T-helper 17 cell (primary cell): ENCODE measurements at regions not wholly inside any gene's neighbourhood (a gene's known extent, or its start where the extent isn't known, plus 50 kb on each side); places are given as distances from the start of the nearest gene placed in this dataset.
"Not testable (repeated sequence)": the region's sequence is repeated elsewhere in the genome, so short reads cannot be mapped to it uniquely, and the experiment has no call there.

Experiments
- ATAC-seq: fragments of 150-1000 bp; cut with Tn5 transposase; 2 replicates; pipeline ENCODE4 v1.10.0; 2021; ENCODE audit warnings: mild to moderate bottlenecking, moderate library complexity
- DNase-seq, 3 donors: peaks; one replicate each; pipeline versions ENCODE4 v3.0.0 to v3.0.0-alpha.2; 2020 to 2021
- H3K9me3 ChIP-seq: one replicate; pipeline ENCODE4 v1.7.0; 2013; ENCODE audit warnings: low read length, mild to moderate bottlenecking; ENCODE audit not compliant: control insufficient read depth, poor library complexity, severe bottlenecking
- H3K27ac Mint-ChIP-seq: one replicate; pipeline ENCODE4 v1.8.0; 2022; ENCODE audit warnings: mild to moderate bottlenecking, moderate library complexity, mixed read lengths
- H3K27me3 Mint-ChIP-seq: one replicate; pipeline ENCODE4 v1.8.0; 2022; ENCODE audit warnings: mixed read lengths
- H3K36me3 Mint-ChIP-seq: one replicate; pipeline ENCODE4 v1.8.0; 2022; ENCODE audit warnings: low read depth, mixed read lengths
- H3K4me1 Mint-ChIP-seq: one replicate; pipeline ENCODE4 v1.8.0; 2022; ENCODE audit warnings: mild to moderate bottlenecking, mixed read lengths
- H3K4me3 Mint-ChIP-seq: one replicate; pipeline ENCODE4 v1.8.0; 2022; ENCODE audit warnings: mild to moderate bottlenecking, moderate library complexity, mixed read lengths

DNA sequence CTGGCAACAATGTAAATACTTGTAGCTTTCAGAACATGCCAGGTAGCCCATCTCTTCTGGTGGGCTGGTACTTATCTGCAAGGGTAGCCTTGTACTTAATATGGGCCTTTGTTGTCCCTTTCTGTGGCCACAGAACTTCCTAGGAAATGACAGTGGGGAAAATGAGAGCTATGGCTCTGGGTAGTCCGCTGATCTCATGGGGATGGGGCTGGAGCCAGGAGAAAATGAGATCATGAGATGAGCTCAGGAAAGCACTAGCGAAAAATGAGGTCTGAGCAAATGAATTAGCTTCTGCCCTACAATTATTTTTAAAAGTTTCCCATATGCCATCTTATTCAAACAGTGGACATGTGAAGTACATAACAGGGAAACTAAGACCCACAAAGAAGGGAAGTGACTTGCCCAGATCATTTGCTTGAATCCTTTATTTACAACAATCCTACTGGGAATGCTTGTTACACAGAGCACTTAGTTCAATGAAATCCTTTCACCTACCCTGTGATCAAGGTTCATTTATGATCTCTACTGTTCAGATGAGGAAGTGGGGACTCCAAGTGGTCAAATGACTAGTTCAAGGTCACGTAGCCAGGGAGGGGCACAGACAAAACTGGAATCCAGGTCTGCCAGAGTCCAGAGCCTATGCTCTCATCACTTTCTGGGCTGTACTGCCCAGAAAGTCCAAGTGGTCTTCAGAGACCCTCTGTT, 87.1 kb downstream of the PTPRS start:
- ATAC-seq = no peak

DNA sequence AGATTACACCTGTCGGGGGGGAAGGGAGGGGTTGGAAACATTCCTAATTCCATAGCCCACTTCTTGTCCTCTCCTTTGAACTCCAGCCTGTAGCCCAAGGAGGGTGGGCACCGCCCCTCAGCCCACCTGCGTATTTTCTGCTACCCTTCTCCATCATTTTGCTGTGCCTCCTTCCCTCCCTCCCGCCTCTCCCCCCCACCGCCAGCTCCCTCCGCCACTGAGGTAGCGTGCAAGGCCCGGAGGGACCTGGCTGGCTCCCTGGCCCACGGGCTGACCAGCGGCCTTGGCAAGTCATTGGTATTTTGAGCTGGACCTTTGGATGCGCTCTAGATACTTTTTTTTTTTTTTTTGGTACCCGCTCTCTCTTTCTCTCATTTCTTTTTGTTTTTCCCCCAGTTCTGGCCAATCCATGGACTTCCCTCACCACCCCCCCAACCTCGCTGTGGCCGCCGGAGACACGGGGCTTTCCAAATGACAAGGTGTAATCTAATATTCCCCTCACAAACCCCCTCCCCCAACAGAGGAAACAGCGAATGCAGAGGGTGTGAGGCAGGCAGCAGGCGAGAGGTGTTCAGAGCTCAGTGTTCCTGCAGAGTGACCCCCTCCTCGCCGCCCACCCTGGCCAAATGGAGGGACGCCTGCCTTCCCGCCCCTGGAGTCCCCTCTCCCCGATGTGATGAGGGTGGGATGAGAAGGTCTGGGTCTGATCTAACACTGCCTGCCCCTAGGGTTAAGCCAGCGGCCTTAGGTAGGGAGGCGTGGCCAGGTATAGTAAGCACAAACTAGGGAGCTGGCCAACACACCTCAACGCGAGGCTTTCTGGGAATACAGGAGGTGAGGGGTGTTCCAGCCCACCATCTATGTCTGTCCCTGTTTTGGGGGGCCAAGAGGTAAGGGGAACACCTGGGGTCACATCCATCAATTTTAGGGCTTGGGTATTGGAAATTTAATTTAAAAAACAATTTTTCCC, 89.2 kb downstream of the PTPRS start:
- Mint-ChIP-seq H3K27ac (no peak overlapping the region), H3K27me3 (peaks cover 37% of the 10 kb centered on the region), H3K4me1 (peaks cover 9% of the 10 kb centered on the region), H3K4me3 (no peak overlapping the region), H3K36me3 (peaks cover 3% of the 10 kb centered on the region)
- DNase-seq (no peak), ATAC-seq (no peak)
- H3K9me3 ChIP-seq = no peaks in the 10 kb centered on the region

More for the DNA sequence above, 87.1 kb downstream of the PTPRS start:
- H3K9me3 ChIP-seq = no peaks in the 10 kb centered on the region
- Mint-ChIP-seq H3K4me1 (peaks cover 2% of the 10 kb centered on the region), H3K27me3 (peaks cover 15% of the 10 kb centered on the region), H3K4me3 (no peak overlapping the region), H3K36me3 (peaks cover 2% of the 10 kb centered on the region), H3K27ac (no peak overlapping the region)
- no peak for DNase-seq

DNA sequence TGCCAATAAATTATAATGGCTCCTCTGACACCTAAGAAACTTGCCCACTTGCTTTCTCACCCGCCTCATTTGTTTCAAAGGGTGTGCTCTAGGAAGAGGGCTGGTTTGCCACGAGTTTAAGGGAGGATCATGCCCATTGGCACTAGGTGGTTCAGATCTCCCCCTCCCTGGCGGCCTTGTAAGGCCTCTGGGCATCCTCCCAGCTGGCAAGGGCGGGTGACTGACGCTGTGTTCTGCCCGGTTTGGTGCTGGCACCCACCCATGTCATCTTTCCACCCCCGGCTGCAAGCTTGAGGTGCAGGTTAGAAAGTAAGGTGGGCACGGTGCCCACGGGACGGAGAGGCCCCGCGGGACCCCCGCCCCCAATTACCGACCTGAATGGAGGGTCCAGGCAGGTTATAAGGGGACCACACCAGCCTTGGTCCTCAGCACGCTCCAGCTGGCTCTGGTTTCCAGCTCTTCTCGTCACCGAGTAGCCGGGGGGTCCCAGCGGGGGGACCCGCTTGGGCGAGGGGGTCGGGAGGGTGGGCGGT, 90.4 kb downstream of the PTPRS start:
- no peak overlapping the region for H3K27ac Mint-ChIP-seq
- no peak overlapping the region for H3K4me3 Mint-ChIP-seq
- DNase-seq = no peak
- H3K9me3 ChIP-seq = no peaks in the 10 kb centered on the region
- H3K36me3 Mint-ChIP-seq = peaks cover 3% of the 10 kb centered on the region
- ATAC-seq = no peak
- peaks cover 40% of the 10 kb centered on the region for H3K27me3 Mint-ChIP-seq
- peaks cover 9% of the 10 kb centered on the region for H3K4me1 Mint-ChIP-seq

DNA sequence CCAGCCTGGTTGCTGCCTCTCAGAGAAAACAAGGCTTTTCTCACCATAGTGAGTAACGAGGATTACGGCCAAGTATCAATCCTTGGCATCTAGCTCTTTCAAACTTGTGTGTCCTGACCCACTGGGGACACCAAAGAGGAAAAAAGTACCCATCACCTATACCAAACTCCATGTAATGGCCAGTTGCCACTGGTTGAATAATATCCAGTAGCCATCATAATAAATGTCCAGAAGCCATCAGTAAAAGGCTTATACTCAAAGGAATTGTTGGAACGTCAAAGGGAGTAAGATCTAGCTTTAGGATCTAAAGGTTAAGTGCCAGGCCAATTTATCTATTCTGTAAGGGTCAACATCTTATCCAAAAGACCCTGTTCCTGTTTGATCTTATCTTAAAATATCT, 91.1 kb downstream of the PTPRS start:
- DNase-seq (no peak), ATAC-seq (no peak)
- Mint-ChIP-seq H3K27ac (no peak overlapping the region), H3K4me3 (no peak overlapping the region), H3K36me3 (peaks cover 3% of the 10 kb centered on the region), H3K27me3 (peaks cover 40% of the 10 kb centered on the region), H3K4me1 (peaks cover 9% of the 10 kb centered on the region)
- no peaks in the 10 kb centered on the region for H3K9me3 ChIP-seq

DNA sequence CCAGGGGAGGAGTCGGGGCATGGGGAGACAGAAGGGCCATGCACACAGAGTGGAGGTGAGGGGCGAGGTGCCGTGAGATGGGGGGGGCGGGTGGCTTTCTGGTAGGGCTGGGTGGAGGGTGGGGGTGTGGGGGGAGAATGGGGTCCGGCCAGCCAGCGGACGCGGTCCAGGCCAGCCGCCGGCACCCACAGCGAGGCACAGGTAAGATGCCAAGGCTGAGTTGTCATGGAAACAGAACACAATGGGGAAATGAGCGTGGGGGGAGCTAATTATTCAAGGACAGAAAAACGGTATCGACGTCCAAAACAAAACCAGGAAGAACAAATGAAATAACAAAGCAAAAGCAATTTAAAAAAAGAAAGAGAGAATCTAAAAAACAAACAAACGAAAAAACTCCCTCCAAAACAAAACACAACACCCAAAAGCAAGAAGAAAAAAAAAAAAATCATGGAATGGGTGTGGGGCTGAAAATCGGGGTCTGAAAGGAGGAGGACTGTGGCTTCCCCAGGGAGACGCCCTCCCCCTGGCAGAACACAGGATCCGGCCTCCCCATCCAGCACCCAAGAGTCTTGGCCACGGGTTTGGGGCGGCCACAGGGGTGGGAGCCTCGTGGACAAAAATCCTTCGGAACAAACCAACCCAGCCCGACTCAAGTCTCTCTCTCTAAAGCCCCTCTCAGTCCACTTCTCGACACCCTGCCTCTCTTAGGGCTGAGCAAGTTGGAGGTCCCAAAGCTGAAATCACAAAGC, 92.5 kb downstream of the PTPRS start:
- H3K9me3 ChIP-seq = no peaks in the 10 kb centered on the region
- Mint-ChIP-seq H3K27ac (no peak overlapping the region), H3K4me3 (no peak overlapping the region), H3K36me3 (peaks cover 5% of the 10 kb centered on the region), H3K27me3 (peaks cover 44% of the 10 kb centered on the region), H3K4me1 (peaks cover 9% of the 10 kb centered on the region)
- DNase-seq = no peak
- ATAC-seq = no peak

DNA sequence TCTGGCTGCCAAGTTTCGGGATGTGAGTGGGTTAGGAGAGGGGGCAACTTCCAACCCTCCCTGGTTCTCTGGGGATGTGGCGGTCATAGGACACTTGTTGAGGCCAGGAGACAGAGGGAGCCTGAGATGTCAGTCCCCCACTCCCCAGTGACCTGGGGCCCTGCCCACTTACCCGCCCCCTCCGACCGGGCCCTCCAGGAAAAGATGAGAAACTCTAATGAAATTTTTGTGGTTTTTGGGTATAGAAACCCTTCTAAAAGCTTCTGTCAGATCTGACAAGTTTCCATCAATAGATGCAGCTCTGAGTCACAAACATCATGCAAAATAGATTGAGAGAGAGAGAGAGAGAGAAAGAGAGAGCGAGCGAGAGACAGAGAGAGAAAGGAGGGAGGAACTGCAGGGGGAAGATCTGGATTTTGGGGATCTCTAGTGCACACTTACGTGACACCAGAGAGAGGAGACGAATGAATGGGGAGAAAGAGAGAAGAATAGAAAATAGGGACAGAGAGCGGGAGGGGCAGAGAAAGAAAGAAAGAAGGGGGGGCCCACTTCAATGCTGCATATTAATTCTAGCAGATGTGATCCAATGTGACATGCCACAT, 94.0 kb downstream of the PTPRS start:
- H3K4me3 Mint-ChIP-seq = no peak overlapping the region
- ATAC-seq = no peak
- H3K27ac Mint-ChIP-seq = no peak overlapping the region

DNA sequence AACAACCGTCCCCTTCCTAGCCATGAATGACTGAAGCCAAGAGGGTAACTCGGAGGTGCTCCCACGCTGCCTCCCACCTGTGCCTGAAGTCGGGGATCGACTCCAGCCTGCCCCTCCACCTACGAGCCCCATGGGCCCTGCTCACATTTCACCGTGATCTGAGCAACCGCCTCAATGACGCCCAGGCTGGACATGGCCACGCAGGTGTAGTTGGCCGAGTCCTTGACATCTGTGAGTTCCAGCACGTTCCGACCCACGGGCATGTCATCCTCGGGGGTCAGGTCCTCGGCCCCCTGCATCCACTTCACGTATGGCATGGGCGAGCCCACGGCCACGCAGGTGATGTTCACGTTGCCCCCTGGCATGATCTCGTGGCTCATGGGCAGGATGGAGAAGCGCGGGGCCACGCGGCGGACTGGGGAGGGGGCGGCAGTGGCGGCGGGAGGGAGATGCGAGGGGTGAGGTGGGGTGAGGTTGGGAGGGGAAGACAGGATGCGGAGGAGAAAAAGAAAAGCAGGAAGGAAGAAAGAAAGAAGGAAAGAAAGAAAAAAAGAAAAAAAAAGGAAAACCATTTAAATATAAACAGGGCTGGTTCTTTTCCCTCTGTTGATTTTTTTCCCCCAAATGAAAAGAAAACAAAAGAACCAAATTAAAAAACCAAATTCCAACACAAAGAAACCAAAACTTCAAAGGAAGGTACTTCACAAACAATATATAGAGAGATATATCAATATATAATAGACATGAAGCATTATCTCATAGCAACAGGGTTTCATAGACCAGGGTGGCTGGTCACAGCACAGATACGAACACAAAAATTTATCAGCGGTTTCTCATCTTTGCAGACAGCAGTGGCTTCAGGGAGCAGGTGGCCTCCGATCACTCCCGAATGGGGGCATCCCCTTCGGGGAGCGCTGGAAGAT, 94.7 kb downstream of the PTPRS start:
- Mint-ChIP-seq H3K4me1 (peaks cover 9% of the 10 kb centered on the region), H3K4me3 (no peak overlapping the region), H3K27ac (no peak overlapping the region), H3K27me3 (peaks cover 44% of the 10 kb centered on the region), H3K36me3 (peaks cover 5% of the 10 kb centered on the region)
- ATAC-seq (no peak), DNase-seq (no peak)
- H3K9me3 ChIP-seq = no peaks in the 10 kb centered on the region

More for the DNA sequence above, 94.0 kb downstream of the PTPRS start:
- Mint-ChIP-seq H3K36me3 (peaks cover 5% of the 10 kb centered on the region), H3K27me3 (peaks cover 44% of the 10 kb centered on the region), H3K4me1 (peaks cover 9% of the 10 kb centered on the region)
- H3K9me3 ChIP-seq = no peaks in the 10 kb centered on the region
- no peak for DNase-seq

DNA sequence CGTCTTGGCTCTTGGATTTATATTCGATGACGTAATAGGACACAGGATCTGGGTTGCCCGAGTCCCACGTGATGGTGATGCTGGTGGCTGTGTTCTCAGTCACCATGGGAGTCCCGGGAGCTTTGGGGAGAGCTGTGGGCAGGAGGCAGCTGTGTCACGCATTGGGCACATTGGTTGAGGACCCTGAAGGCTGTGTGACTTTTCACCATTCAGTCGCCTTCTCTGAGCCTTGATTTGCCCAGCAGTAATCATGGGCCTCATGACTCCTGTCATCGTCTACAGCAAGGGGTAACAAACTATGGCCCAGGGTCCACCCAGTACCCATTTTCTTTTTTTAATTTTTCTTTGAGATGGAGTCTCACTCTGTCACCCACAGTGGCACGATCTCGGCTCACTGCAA, 96.3 kb downstream of the PTPRS start:
- Mint-ChIP-seq H3K27ac (no peak overlapping the region), H3K4me3 (no peak overlapping the region), H3K4me1 (peaks cover 9% of the 10 kb centered on the region), H3K36me3 (peaks cover 10% of the 10 kb centered on the region), H3K27me3 (peaks cover 33% of the 10 kb centered on the region)
- H3K9me3 ChIP-seq = no peaks in the 10 kb centered on the region
- DNase-seq (no peak), ATAC-seq (no peak)

DNA sequence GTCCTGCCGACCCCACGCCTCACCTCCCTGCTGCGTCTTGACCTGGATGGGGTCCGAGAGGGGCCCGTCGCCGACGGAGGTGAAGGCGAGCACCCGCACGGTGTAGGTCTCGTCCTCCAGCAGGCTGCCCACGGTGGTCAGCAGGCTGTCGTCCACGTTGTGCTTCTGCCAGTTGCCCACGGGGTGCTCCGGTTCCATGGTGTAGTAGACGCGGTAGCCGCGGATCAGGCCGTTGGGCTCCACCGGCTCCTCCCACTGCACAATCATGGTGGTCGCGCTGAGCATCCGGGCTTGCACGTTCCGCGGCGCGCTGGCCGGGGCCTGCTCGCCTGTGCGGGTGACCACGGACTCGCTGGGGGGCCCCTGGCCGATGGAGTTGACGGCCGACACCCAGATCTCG, 96.7 kb downstream of the PTPRS start:
- H3K36me3 Mint-ChIP-seq = peaks cover 14% of the 10 kb centered on the region
- H3K4me1 Mint-ChIP-seq = peaks cover 9% of the 10 kb centered on the region
- ATAC-seq (no peak), DNase-seq (no peak)
- H3K27me3 Mint-ChIP-seq = peaks cover 31% of the 10 kb centered on the region
- no peak overlapping the region for H3K27ac Mint-ChIP-seq
- no peak overlapping the region for H3K4me3 Mint-ChIP-seq
- H3K9me3 ChIP-seq = no peaks in the 10 kb centered on the region

DNA sequence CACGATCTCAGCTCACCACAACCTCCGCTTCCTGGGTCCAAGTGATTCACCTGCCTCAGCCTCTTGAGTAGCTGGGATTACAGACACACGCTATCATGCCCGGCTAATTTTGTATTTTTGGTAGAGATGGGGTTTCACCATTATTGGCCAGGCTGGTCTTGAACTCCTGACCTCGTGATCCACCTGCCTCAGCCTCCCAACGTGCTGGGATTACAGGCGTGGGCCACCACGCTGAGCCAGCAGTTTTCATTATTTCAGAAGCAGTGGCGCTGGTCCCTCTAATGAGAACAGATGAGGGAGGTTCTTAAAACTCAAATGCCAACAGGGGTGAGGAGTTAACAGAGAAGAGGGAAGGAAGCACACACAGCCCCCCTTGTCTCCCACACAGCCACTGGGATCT, 98.7 kb downstream of the PTPRS start:
- ATAC-seq, H3K9me3 ChIP-seq, H3K4me3 Mint-ChIP-seq, H3K27ac Mint-ChIP-seq, DNase-seq, H3K4me1 Mint-ChIP-seq: not testable (repeated sequence)
- Mint-ChIP-seq H3K36me3 (peaks cover 14% of the 10 kb centered on the region), H3K27me3 (peaks cover 12% of the 10 kb centered on the region)

DNA sequence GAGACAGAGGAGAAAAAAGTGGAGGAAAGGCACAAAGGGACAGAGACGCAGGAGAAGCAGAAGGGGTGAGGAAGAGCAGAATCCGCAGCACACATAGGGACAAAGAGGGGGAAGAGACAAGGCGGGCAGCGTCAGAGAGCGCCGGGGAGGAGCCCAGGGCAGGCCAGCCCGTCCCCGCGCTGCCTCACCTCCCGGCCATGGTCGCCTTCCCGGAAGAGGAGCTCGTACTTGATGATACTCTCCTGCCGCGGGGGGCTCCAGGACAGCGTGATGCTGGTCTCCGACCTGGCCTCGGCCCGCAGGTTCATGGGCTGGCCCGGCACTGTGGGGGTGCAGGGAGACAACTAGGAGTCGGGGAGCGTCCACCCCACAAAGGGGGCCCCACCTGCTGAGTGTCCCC, 100.6 kb downstream of the PTPRS start:
- H3K27me3 Mint-ChIP-seq = peaks cover 4% of the 10 kb centered on the region
- H3K9me3 ChIP-seq = no peaks in the 10 kb centered on the region
- no peak for ATAC-seq
- H3K27ac Mint-ChIP-seq = no peak overlapping the region
- H3K4me1 Mint-ChIP-seq = no peaks in the 10 kb centered on the region
- no peak for DNase-seq
- no peak overlapping the region for H3K4me3 Mint-ChIP-seq
- H3K36me3 Mint-ChIP-seq = peaks cover 11% of the 10 kb centered on the region

DNA sequence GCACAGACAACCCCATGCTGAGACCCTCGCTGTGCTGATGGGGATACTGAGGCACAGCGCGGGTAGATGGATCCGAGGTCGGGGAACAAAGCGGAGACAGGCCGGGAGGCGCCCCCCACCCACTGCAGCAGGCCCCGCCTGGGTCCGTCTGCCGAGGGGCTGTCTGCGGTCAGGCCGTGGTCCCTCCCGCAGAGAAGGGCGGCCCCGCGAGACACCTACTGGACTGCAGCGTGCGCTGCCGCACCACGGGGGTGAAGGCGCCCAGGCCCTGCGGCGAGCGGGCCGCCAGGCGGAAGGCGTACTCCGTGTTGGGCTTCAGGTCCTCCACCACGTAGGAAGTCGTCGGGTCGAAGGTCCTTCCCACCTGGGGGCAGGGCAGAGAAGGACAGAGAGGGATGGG, 101.9 kb downstream of the PTPRS start:
- H3K36me3 Mint-ChIP-seq = peaks cover 9% of the 10 kb centered on the region
- no peak for ATAC-seq
- no peaks in the 10 kb centered on the region for H3K27me3 Mint-ChIP-seq
- no peaks in the 10 kb centered on the region for H3K9me3 ChIP-seq
- H3K4me3 Mint-ChIP-seq = no peak overlapping the region
- no peak overlapping the region for H3K27ac Mint-ChIP-seq
- H3K4me1 Mint-ChIP-seq = no peaks in the 10 kb centered on the region
- DNase-seq = no peak
